ENCODE measurements at regions not wholly inside any gene's neighbourhood (a gene's known extent, or its start where the extent isn't known, plus 50 kb on each side); places are given as distances from the start of the nearest gene placed in this dataset.
"Not testable (repeated sequence)": the region's sequence is repeated elsewhere in the genome, so short reads cannot be mapped to it uniquely, and the experiment has no call there.

GRCh38 chr4:165548702-165549101, 169.9 kb downstream of the CPE start:
- DNase-seq = no peak

- DNase-seq = no peak
Measured at GRCh38 chr4:165553221-165553810, 174.5 kb downstream of the CPE start.

- DNase-seq = no peak
Measured at GRCh38 chr4:165555302-165555701, 176.5 kb downstream of the CPE start.

- no peak for DNase-seq
Measured at GRCh38 chr4:165556383-165556782, 177.6 kb downstream of the CPE start.

- DNase-seq = no peak
Measured at GRCh38 chr4:165560941-165561340, 182.1 kb downstream of the CPE start.

GRCh38 chr4:165563851-165564250, 185.0 kb downstream of the CPE start:
- DNase-seq = no peak

GRCh38 chr4:165569031-165569430, 190.2 kb downstream of the CPE start:
- DNase-seq = no peak

GRCh38 chr4:165571476-165571875, 192.7 kb downstream of the CPE start:
- DNase-seq = not testable (repeated sequence)

- no peak for DNase-seq
Measured at GRCh38 chr4:165580351-165580905, 201.6 kb downstream of the CPE start.

GRCh38 chr4:165583341-165583740, 204.5 kb downstream of the CPE start:
- no peak for DNase-seq

GRCh38 chr4:165584916-165585315, 206.1 kb downstream of the CPE start:
- DNase-seq = no peak

- DNase-seq = no peak
Measured at GRCh38 chr4:165588534-165589315, 209.9 kb downstream of the CPE start.

- no peak for DNase-seq
Measured at GRCh38 chr4:165592386-165592785, 213.6 kb downstream of the CPE start.

GRCh38 chr4:165597581-165598480, 219.0 kb downstream of the CPE start:
- DNase-seq = no peak

GRCh38 chr4:165600959-165601683, 222.3 kb downstream of the CPE start:
- no peak for DNase-seq

- no peak for DNase-seq
Measured at GRCh38 chr4:165602621-165603020, 223.8 kb downstream of the CPE start.

- DNase-seq = no peak
Measured at GRCh38 chr4:165604181-165604580, 225.4 kb downstream of the CPE start.

GRCh38 chr4:165605811-165606210, 227.0 kb downstream of the CPE start:
- DNase-seq = no peak

- DNase-seq = no peak
Measured at GRCh38 chr4:165606465-165607205, 227.8 kb downstream of the CPE start.

GRCh38 chr4:165609653-165610052, 230.8 kb downstream of the CPE start:
- no peak for DNase-seq

GRCh38 chr4:165610679-165611437, 232.1 kb downstream of the CPE start:
- no peak for DNase-seq

All from Kasumi-1 (cell line).